Spleen (tissue), 7 donors: ENCODE measurements at regions not wholly inside any gene's neighbourhood (a gene's known extent, or its start where the extent isn't known, plus 50 kb on each side); places are given as distances from the start of the nearest gene placed in this dataset.

Experiments used
- POLR2A ChIP-seq, 3 donors: fragments of 450-650 bp; IDR thresholded peaks; one replicate each; pipeline ENCODE4 v1.5.1; 2017; ENCODE audit warnings: antibody characterized with exemption in 3 of 3, mild to moderate bottlenecking in 1 of 3
- POLR2AphosphoS5 ChIP-seq, 3 donors: sonication (generic); formaldehyde crosslinking; IDR thresholded peaks; one replicate each; pipeline ENCODE4 v1.5.1; 2017; ENCODE audit warnings: antibody characterized with exemption in 3 of 3
- TF ChIP-seq, protein P1 (sequence below), 11 experiments: fragments of 200-600 bp in 7 of 11; fragments of 450-650 bp in 4 of 11; sonication (generic) in 4 of 11; IDR thresholded peaks in 8 of 11; conservative IDR thresholded peaks in 3 of 11; 1 replicate in 7 of 11; 2 replicates in 4 of 11; pipeline versions ENCODE4 v1.4.0 to v1.8.0; 2016 to 2021; ENCODE audit warnings: antibody characterized with exemption in 11 of 11, inconsistent platforms in 4 of 11, mild to moderate bottlenecking in 1 of 11
- donor health status: DM: no; HTN: no; CAD: no; lungs with moderate emphysema.
- donor health status: DM: no; HTN: no; CAD: no.
- donor health status: DM: no; HTN: no; CAD: no.

DNA sequence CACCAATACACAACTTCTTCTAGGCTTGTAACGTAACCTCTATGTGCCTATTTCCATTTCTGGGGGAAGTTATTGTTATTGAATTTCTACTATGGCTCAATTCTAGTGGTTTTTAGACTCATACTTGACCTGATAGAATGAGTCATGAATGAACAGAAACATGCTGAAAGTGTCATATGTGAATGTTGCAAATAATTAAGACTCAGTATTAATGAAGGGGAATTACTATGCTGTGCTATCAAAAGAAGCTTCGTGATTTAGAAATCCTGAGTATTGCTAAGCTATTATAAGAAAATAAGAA is 135.1 kb upstream of the ZWINT start:
- TF ChIP-seq POLR2A (IDR thresholded peaks at IDR 0.05) (no peak), POLR2AphosphoS5 (IDR thresholded peaks at IDR 0.05) (no peak)
- TF ChIP-seq, protein P1, sequence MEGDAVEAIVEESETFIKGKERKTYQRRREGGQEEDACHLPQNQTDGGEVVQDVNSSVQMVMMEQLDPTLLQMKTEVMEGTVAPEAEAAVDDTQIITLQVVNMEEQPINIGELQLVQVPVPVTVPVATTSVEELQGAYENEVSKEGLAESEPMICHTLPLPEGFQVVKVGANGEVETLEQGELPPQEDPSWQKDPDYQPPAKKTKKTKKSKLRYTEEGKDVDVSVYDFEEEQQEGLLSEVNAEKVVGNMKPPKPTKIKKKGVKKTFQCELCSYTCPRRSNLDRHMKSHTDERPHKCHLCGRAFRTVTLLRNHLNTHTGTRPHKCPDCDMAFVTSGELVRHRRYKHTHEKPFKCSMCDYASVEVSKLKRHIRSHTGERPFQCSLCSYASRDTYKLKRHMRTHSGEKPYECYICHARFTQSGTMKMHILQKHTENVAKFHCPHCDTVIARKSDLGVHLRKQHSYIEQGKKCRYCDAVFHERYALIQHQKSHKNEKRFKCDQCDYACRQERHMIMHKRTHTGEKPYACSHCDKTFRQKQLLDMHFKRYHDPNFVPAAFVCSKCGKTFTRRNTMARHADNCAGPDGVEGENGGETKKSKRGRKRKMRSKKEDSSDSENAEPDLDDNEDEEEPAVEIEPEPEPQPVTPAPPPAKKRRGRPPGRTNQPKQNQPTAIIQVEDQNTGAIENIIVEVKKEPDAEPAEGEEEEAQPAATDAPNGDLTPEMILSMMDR (IDR thresholded peaks at IDR 0.05 in 8 of 11, conservative IDR thresholded peaks at IDR 0.05 in 3 of 11), result no peak
